ENCODE measurements at regions not wholly inside any gene's neighbourhood (a gene's known extent, or its start where the extent isn't known, plus 50 kb on each side); places are given as distances from the start of the nearest gene placed in this dataset.
A peak's percentile ranks its signal among the peaks of the same experiment; 100 is the strongest.

DNA sequence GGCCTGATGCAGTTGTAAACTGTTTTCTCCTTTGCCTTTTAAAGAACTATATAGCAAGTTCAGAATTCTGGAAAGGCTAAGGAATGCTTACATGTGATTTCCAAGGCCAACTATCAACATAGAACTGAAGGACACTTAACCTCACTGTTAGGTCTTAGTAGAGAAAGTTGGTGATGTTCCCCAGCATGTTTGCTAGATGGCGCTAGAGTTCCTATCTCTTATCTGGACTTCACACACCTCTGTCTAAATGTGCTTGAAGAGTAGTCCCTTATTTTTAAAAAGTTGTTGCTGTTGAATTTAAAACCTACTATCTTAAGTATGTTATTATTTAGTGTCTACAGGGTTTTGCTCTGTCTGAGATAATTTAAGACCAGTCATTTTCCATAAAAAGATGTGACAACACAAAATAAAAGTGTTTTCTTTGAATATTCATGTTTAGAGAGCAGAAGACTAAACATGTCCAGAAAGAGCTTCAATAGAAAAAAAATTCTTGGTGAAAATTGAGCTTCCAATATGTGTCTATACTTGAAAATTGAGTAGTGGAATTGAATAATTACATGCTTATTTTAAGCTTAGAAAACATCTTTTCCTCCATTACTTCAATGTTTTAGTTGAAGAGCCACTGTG is 237.3 kb downstream of the S1PR1 start:
- H3K4me2 ChIP-seq: no peak overlapping the region
- no peaks in the 10 kb centered on the region for H3K9me3 ChIP-seq
- POLR2A ChIA-PET: no interaction called here
- H3K27ac ChIP-seq: no peak overlapping the region
- WGBS (ENCODE audit: missing lambda C conversion rate): 0% methylated on average over 1 of the region's 1 CpG
- CTCF ChIA-PET: interaction anchor here (0.8 to 1.0 kb wide), 2 partner anchors 13 to 32 kb away, joined by 3 read pairs; no protein-coding TSS in a partner anchor
- FAIRE-seq (no peak), ATAC-seq (no peak), DNase-seq (ENCODE audit: low read depth in 1 of 2, low spot score in 1 of 2) (peak in 1 of 2 experiments; percentile 30)
- TF ChIP-seq, protein P1, sequence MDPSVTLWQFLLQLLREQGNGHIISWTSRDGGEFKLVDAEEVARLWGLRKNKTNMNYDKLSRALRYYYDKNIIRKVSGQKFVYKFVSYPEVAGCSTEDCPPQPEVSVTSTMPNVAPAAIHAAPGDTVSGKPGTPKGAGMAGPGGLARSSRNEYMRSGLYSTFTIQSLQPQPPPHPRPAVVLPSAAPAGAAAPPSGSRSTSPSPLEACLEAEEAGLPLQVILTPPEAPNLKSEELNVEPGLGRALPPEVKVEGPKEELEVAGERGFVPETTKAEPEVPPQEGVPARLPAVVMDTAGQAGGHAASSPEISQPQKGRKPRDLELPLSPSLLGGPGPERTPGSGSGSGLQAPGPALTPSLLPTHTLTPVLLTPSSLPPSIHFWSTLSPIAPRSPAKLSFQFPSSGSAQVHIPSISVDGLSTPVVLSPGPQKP (IDR thresholded peaks at IDR 0.05; ENCODE audit: low read depth, low read length): no peak
- TF ChIP-seq HOXA7 (CRISPR knock-in tag; IDR thresholded peaks at IDR 0.05) (no peak), SREBF2 (IDR thresholded peaks at IDR 0.05) (no peak), EHMT2 (IDR thresholded peaks at IDR 0.05; ENCODE audit: low read depth) (no peak), MAZ (IDR thresholded peaks at IDR 0.05; ENCODE audit: borderline replicate concordance, low read depth, low read length) (no peak), HOXB13 (CRISPR knock-in tag; IDR thresholded peaks at IDR 0.05; ENCODE audit: low read depth) (no peak)
- H3K4me1 ChIP-seq: no peaks in the 10 kb centered on the region
- no peak overlapping the region for H3K4me3 ChIP-seq

DNA sequence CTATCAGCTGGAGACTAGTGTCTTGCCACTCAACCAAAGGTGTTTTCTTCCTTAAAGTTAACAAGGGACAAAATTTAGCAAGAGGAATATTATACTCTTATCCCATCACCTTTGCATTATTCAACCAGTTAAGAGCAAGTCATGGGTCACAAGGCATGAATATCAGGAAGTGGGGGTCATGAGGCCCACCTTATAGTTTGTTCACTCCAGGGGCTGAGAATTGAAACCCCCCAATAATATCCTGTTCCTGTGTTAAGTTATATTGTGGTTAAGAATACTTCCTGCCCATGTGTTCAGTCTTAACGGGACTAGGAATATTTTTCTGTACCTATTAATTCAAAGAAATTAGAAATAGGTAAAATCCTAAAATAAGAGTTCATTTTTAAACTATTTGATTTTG is 239.7 kb downstream of the S1PR1 start:
- CTCF ChIA-PET: no interaction called here
- POLR2A ChIA-PET: no interaction called here
- H3K9me3 ChIP-seq: no peaks in the 10 kb centered on the region
- ATAC-seq (no peak), FAIRE-seq (no peak), DNase-seq (ENCODE audit: low read depth in 1 of 2, low spot score in 1 of 2) (no peak)
- no peaks in the 10 kb centered on the region for H3K4me1 ChIP-seq
- no peak overlapping the region for H3K27ac ChIP-seq
- H3K4me3 ChIP-seq: no peak overlapping the region
- TF ChIP-seq CHD4 (IDR thresholded peaks at IDR 0.05; ENCODE audit: borderline replicate concordance): no peak
- TF ChIP-seq PBX3 (IDR thresholded peaks at IDR 0.05): no peak
- no peak for TF ChIP-seq BHLHE40 (IDR thresholded peaks at IDR 0.05; ENCODE audit: low read depth, low read length)
- no peak for TF ChIP-seq NR3C1 (IDR thresholded peaks at IDR 0.05)
- TF ChIP-seq EHMT2 (IDR thresholded peaks at IDR 0.05; ENCODE audit: low read depth): no peak
- TF ChIP-seq MYC (IDR thresholded peaks at IDR 0.05; ENCODE audit: borderline replicate concordance, low read length): no peak
- TF ChIP-seq FOXS1 (CRISPR knock-in tag; IDR thresholded peaks at IDR 0.05): no peak
- no peak for TF ChIP-seq RNF2 (IDR thresholded peaks at IDR 0.05; ENCODE audit: borderline replicate concordance, low read depth)
- no peak for TF ChIP-seq HDAC2 (IDR thresholded peaks at IDR 0.05)
- no peak for TF ChIP-seq FOSL2 (IDR thresholded peaks at IDR 0.05)
- TF ChIP-seq FOSL2 (CRISPR knock-in tag; IDR thresholded peaks at IDR 0.05): no peak
- TF ChIP-seq HOXB5 (CRISPR knock-in tag; IDR thresholded peaks at IDR 0.05): no peak
- no peak for TF ChIP-seq ZNF302 (CRISPR knock-in tag; IDR thresholded peaks at IDR 0.05)
- no peak for TF ChIP-seq RARB (CRISPR knock-in tag; IDR thresholded peaks at IDR 0.05)
- no peak for TF ChIP-seq RFX5 (IDR thresholded peaks at IDR 0.05)
- TF ChIP-seq CBX2 (IDR thresholded peaks at IDR 0.05; ENCODE audit: borderline replicate concordance, low read depth): no peak
- no peak for TF ChIP-seq MAZ (IDR thresholded peaks at IDR 0.05; ENCODE audit: borderline replicate concordance, low read depth, low read length)
- no peak for TF ChIP-seq MAFK (IDR thresholded peaks at IDR 0.05; ENCODE audit: partially characterized antibody)
- H3K4me2 ChIP-seq: no peak overlapping the region
- WGBS (ENCODE audit: missing lambda C conversion rate): 0% methylated on average over 1 of the region's 1 CpG

GRCh38 chr1:101479945-101480344 is 243.1 kb downstream of the S1PR1 start:
- CTCF ChIA-PET: no interaction called here

More at GRCh38 chr1:101479945-101480344, 243.1 kb downstream of the S1PR1 start:
- FAIRE-seq (no peak), DNase-seq (ENCODE audit: low read depth in 1 of 2, low spot score in 1 of 2) (no peak), ATAC-seq (no peak)
- no peak for TF ChIP-seq HOXB13 (CRISPR knock-in tag; IDR thresholded peaks at IDR 0.05; ENCODE audit: low read depth)
- TF ChIP-seq, protein P2, sequence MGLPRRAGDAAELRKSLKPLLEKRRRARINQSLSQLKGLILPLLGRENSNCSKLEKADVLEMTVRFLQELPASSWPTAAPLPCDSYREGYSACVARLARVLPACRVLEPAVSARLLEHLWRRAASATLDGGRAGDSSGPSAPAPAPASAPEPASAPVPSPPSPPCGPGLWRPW (IDR thresholded peaks at IDR 0.05): no peak
- TF ChIP-seq NFE2L2 (conservative IDR thresholded peaks at IDR 0.05; ENCODE audit: low read length): no peak
- no peak for TF ChIP-seq BCL3 (IDR thresholded peaks at IDR 0.05)
- no peak for TF ChIP-seq MAZ (IDR thresholded peaks at IDR 0.05; ENCODE audit: borderline replicate concordance, low read depth, low read length)
- TF ChIP-seq E2F6 (IDR thresholded peaks at IDR 0.05; ENCODE audit: borderline replicate concordance, low read depth): no peak
- Histone ChIP-seq H3K4me3 (no peak overlapping the region), H3K9me3 (no peaks in the 10 kb centered on the region), H3K4me1 (no peaks in the 10 kb centered on the region), H3K4me2 (no peak overlapping the region), H3K27ac (no peak overlapping the region)
- POLR2A ChIA-PET: no interaction called here

All from A549 (cell line).